ENCODE measurements at regions not wholly inside any gene's neighbourhood (a gene's known extent, or its start where the extent isn't known, plus 50 kb on each side); places are given as distances from the start of the nearest gene placed in this dataset.

GRCh38 chr11:43580735-43581369 is 99.7 kb upstream of the HSD17B12 start:
- Histone ChIP-seq H3K27ac (ENCODE audit: low read depth in 1 of 2, low read length in 2 of 2) (no peak overlapping the region), H3K9ac (ENCODE audit: low read depth in 1 of 2, low read length in 2 of 2) (no peak overlapping the region), H3K4me3 (ENCODE audit: low read depth in 1 of 3, low read length in 3 of 3) (peak overlapping the region in 1 of 3 donors; percentile 3), H3K9me3 (ENCODE audit: control insufficient read depth in 4 of 4, low read length in 3 of 4) (no peaks in the 10 kb centered on the region), H3K27me3 (ENCODE audit: control insufficient read depth in 4 of 4, insufficient read depth in 4 of 4, low read length in 3 of 4) (peaks cover 3 to 20% (median 12%) of the 10 kb centered on the region in 4 donors), H3K36me3 (ENCODE audit: control insufficient read depth in 4 of 4, insufficient read depth in 3 of 4, low read depth in 1 of 4, low read length in 3 of 4) (no peaks in the 10 kb centered on the region), H3K4me1 (ENCODE audit: control insufficient read depth in 4 of 4, insufficient read depth in 4 of 4, low read length in 3 of 4) (peaks cover 4 to 39% (median 22%) of the 10 kb centered on the region in 4 donors)
- TF ChIP-seq NR2F2 (IDR thresholded peaks at IDR 0.05), result no peak
- no peak for TF ChIP-seq TAF1 (conservative IDR thresholded peaks at IDR 0.05)
- no peak for TF ChIP-seq SP1 (IDR thresholded peaks at IDR 0.05)
- TF ChIP-seq EGR1 (IDR thresholded peaks at IDR 0.05; ENCODE audit: low read depth in 2 of 2), result no peak
- no peak for TF ChIP-seq YY1 (IDR thresholded peaks at IDR 0.05)
- no peak for DNase-seq (ENCODE audit: low spot score)
- WGBS, result 4% methylated on average over 39 of the region's 39 CpGs

- WGBS, result 4% methylated on average over 39 of the region's 39 CpGs
- DNase-seq (ENCODE audit: low spot score), result no peak
- Histone ChIP-seq H3K4me1 (ENCODE audit: control insufficient read depth in 4 of 4, insufficient read depth in 4 of 4, low read length in 3 of 4) (peaks cover 4 to 33% (median 22%) of the 10 kb centered on the region in 4 donors), H3K27me3 (ENCODE audit: control insufficient read depth in 4 of 4, insufficient read depth in 4 of 4, low read length in 3 of 4) (peaks cover 3 to 18% (median 12%) of the 10 kb centered on the region in 4 donors), H3K36me3 (ENCODE audit: control insufficient read depth in 4 of 4, insufficient read depth in 3 of 4, low read depth in 1 of 4, low read length in 3 of 4) (no peaks in the 10 kb centered on the region), H3K4me3 (ENCODE audit: low read depth in 1 of 3, low read length in 3 of 3) (peak overlapping the region in 1 of 3 donors; percentile 3), H3K27ac (ENCODE audit: low read depth in 1 of 2, low read length in 2 of 2) (no peak overlapping the region), H3K9ac (ENCODE audit: low read depth in 1 of 2, low read length in 2 of 2) (no peak overlapping the region), H3K9me3 (ENCODE audit: control insufficient read depth in 4 of 4, low read length in 3 of 4) (no peaks in the 10 kb centered on the region)
- TF ChIP-seq HNF4A (conservative IDR thresholded peaks at IDR 0.05) (no peak), MAX (IDR thresholded peaks at IDR 0.05) (no peak), CTCF (IDR thresholded peaks at IDR 0.05; ENCODE audit: low read depth, low read length, missing input control) (no peak), YY1 (IDR thresholded peaks at IDR 0.05) (no peak)
Measured at GRCh38 chr11:43581370-43582023, 99.0 kb upstream of the HSD17B12 start.

GRCh38 chr11:43582024-43582862 is 98.3 kb upstream of the HSD17B12 start:
- H3K36me3 ChIP-seq (ENCODE audit: control insufficient read depth in 4 of 4, insufficient read depth in 3 of 4, low read depth in 1 of 4, low read length in 3 of 4), result no peaks in the 10 kb centered on the region
- peaks cover 4 to 30% (median 22%) of the 10 kb centered on the region in 4 donors for H3K4me1 ChIP-seq (ENCODE audit: control insufficient read depth in 4 of 4, insufficient read depth in 4 of 4, low read length in 3 of 4)
- H3K27ac ChIP-seq (ENCODE audit: low read depth in 1 of 2, low read length in 2 of 2), result no peak overlapping the region
- peaks cover 3 to 15% (median 12%) of the 10 kb centered on the region in 4 donors for H3K27me3 ChIP-seq (ENCODE audit: control insufficient read depth in 4 of 4, insufficient read depth in 4 of 4, low read length in 3 of 4)
- no peaks in the 10 kb centered on the region for H3K9me3 ChIP-seq (ENCODE audit: control insufficient read depth in 4 of 4, low read length in 3 of 4)
- H3K9ac ChIP-seq (ENCODE audit: low read depth in 1 of 2, low read length in 2 of 2), result no peak overlapping the region
- DNase-seq (ENCODE audit: low spot score), result no peak
- WGBS, result 11% methylated on average over 37 of the region's 37 CpGs
- H3K4me3 ChIP-seq (ENCODE audit: low read depth in 1 of 3, low read length in 3 of 3), result no peak overlapping the region
- TF ChIP-seq ZBTB33 (IDR thresholded peaks at IDR 0.05) (no peak), RXRA (IDR thresholded peaks at IDR 0.05) (no peak), CTCF (IDR thresholded peaks at IDR 0.05; ENCODE audit: low read depth, low read length, missing input control) (no peak)

Data from liver (tissue), 8 donors.